Fibroblast of villous mesenchyme (primary cell): ENCODE measurements at regions not wholly inside any gene's neighbourhood (a gene's known extent, or its start where the extent isn't known, plus 50 kb on each side); places are given as distances from the start of the nearest gene placed in this dataset. TPM values are rescaled to one million over a fixed set of nuclear protein-coding genes. Genes with fewer than 3 reads are reported as not detected.

Experiments
- DNase-seq: peaks from one replicate; pipeline ENCODE4 v3.0.0-alpha.2; 2010; ENCODE audit warnings: low read depth
- H3K4me3 ChIP-seq: 2 replicates; pipeline ENCODE4 v1.5.1; 2011; ENCODE audit warnings: low read depth, mild to moderate bottlenecking, low read length
- CTCF ChIP-seq: IDR thresholded peaks from 2 replicates; pipeline ENCODE4 v1.5.1; 2012; ENCODE audit warnings: low read depth, mild to moderate bottlenecking, low read length; ENCODE audit not compliant: insufficient read depth
- small RNA-seq: library from RNA; depleted of rRNA; stranded (forward); fragments of <200 nt; gene quantifications from one replicate; pipeline ENCODE3, GENCODE V24; 2012

DNA sequence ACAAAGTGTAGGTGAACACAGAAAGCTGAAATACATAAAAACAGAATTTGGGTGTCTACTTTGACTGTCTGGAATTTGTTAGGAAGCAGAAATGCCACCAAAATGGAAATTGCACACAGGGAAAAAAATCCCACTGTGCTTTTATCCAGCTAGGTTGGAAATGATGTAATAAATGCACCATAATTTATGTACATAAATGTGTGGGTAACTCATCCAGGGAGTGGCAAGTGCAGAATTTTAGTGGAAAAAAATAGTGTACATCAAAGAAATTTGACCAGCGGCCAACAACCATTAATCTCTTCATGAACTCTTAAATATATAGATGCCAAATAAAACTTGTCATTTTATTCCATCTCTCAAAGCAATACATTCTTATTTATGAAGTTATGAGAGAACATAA is 105.6 kb downstream of the LLPH start:
- no peak overlapping the region for H3K4me3 ChIP-seq
- no peak for TF ChIP-seq CTCF
- DNase-seq: no peak

DNA sequence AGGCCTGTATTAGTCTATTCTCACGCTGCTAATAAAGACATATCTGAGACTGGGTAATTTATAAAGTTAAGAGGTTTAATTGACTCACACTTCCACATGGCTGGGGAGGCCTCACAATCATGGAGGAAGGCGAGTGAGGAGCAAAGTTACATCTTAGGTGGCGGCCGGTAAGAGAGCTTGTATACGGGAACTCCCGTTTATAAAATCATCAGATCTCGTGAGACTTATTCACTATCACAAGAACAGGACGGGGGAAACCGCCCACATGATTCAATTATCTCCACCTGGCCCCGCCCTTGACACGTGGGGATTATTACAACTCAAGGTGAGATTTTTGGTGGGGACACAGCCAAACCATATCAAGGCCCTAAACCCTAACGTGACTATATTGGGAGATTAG is 110.1 kb downstream of the LLPH start:
- DNase-seq: no peak
- TF ChIP-seq CTCF: no peak
- no peak overlapping the region for H3K4me3 ChIP-seq

DNA sequence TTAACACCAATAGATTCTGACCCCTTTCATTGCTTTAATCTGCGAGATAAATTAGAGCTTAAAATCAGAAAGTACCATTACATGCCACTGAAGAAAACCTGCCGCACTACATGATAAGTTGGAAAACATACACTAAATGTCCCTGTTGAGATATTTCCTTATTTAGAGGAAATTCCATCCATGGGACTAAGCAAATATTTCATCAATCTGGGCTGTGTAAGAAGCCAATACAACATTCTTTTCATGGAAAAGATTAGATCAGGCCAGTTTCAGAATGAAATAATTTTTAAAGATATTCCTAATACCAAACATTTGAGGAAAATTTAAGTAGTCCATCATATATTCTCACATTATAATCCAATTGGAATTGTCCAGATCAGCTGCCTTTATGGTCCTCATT is 112.8 kb downstream of the LLPH start:
- DNase-seq: no peak
- no peak overlapping the region for H3K4me3 ChIP-seq
- TF ChIP-seq CTCF: no peak

Small RNA genes in the stretch of these regions (small RNA-seq; reads per million reads assigned to genes)
- gene MIR6074 (not detected), gene RNA5SP362 (not detected)
